Cardiac muscle cell (in vitro differentiated cells and primary cell): ENCODE measurements at regions not wholly inside any gene's neighbourhood (a gene's known extent, or its start where the extent isn't known, plus 50 kb on each side); places are given as distances from the start of the nearest gene placed in this dataset.

Experiments
- DNase-seq, 2 donors: peaks; one replicate each; pipeline versions ENCODE4 v3.0.0 to v3.0.0-alpha.2; 2010 to 2017; ENCODE audit warnings: low read depth in 1 of 2, low spot score in 1 of 2
- H3K27ac ChIP-seq: fragments of 200-600 bp; sonication (generic); 2 replicates; pipeline ENCODE4 v1.5.1; 2016
- H3K27me3 ChIP-seq: fragments of 200-600 bp; sonication (generic); 2 replicates; pipeline ENCODE4 v1.6.0; 2016; ENCODE audit warnings: control low read depth
- H3K36me3 ChIP-seq: fragments of 200-600 bp; sonication (generic); 2 replicates; pipeline ENCODE4 v1.5.1; 2016; ENCODE audit warnings: control low read depth
- H3K4me1 ChIP-seq: fragments of 200-600 bp; sonication (generic); 2 replicates; pipeline ENCODE4 v1.8.1; 2017; ENCODE audit warnings: low read depth, mild to moderate bottlenecking, mixed run types
- H3K4me3 ChIP-seq: fragments of 200-600 bp; sonication (generic); 2 replicates; pipeline ENCODE4 v1.5.1; 2016; ENCODE audit warnings: mild to moderate bottlenecking
- H3K9me3 ChIP-seq: fragments of 200-600 bp; sonication (generic); 2 replicates; pipeline ENCODE4 v1.5.1; 2017; ENCODE audit warnings: low read depth, mild to moderate bottlenecking, control low read depth
- TF ChIP-seq, protein P1 (sequence below): IDR thresholded peaks from 2 replicates; pipeline ENCODE4 v1.5.1; 2012; ENCODE audit warnings: low read depth, mild to moderate bottlenecking, low read length

DNA sequence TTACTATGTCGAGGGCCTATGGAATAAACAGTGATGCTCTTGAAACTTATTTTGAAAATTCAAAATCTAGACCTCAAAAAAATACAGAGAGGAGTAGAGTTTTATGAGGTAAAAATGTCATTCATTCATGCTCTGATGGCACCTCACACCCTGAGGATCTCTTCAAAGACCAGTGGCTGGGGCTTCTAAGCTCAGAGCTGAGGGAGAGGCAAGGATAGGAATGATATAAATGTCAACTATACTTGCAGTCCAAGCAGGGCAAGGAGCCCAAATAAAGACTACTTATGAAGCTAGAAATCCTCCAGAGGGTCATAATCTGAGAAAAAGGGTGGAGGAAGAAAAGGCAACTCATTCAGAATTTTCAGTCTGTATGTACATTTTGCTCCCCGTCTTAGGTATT lies 136.7 kb upstream of the CARMIL1 start:
- TF ChIP-seq, protein P1, sequence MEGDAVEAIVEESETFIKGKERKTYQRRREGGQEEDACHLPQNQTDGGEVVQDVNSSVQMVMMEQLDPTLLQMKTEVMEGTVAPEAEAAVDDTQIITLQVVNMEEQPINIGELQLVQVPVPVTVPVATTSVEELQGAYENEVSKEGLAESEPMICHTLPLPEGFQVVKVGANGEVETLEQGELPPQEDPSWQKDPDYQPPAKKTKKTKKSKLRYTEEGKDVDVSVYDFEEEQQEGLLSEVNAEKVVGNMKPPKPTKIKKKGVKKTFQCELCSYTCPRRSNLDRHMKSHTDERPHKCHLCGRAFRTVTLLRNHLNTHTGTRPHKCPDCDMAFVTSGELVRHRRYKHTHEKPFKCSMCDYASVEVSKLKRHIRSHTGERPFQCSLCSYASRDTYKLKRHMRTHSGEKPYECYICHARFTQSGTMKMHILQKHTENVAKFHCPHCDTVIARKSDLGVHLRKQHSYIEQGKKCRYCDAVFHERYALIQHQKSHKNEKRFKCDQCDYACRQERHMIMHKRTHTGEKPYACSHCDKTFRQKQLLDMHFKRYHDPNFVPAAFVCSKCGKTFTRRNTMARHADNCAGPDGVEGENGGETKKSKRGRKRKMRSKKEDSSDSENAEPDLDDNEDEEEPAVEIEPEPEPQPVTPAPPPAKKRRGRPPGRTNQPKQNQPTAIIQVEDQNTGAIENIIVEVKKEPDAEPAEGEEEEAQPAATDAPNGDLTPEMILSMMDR = no peak
- no peaks in the 10 kb centered on the region for H3K27me3 ChIP-seq
- H3K9me3 ChIP-seq = no peaks in the 10 kb centered on the region
- DNase-seq = no peak
- no peak overlapping the region for H3K4me3 ChIP-seq
- no peak overlapping the region for H3K27ac ChIP-seq
- no peaks in the 10 kb centered on the region for H3K4me1 ChIP-seq
- no peaks in the 10 kb centered on the region for H3K36me3 ChIP-seq

GRCh38 chr6:25144919-25145318 lies 134.3 kb upstream of the CARMIL1 start:
- no peaks in the 10 kb centered on the region for H3K27me3 ChIP-seq

GRCh38 chr6:25147223-25147622 lies 132.0 kb upstream of the CARMIL1 start:
- TF ChIP-seq, protein P1 = no peak
- Histone ChIP-seq H3K4me1 (no peaks in the 10 kb centered on the region), H3K9me3 (no peaks in the 10 kb centered on the region), H3K36me3 (no peaks in the 10 kb centered on the region), H3K27ac (no peak overlapping the region), H3K27me3 (no peaks in the 10 kb centered on the region), H3K4me3 (no peak overlapping the region)
- DNase-seq = no peak

More at GRCh38 chr6:25144919-25145318, 134.3 kb upstream of the CARMIL1 start:
- Histone ChIP-seq H3K27ac (no peak overlapping the region), H3K4me3 (no peak overlapping the region), H3K36me3 (no peaks in the 10 kb centered on the region), H3K4me1 (no peaks in the 10 kb centered on the region), H3K9me3 (no peaks in the 10 kb centered on the region)
- DNase-seq = no peak
- TF ChIP-seq, protein P1 = no peak

DNA sequence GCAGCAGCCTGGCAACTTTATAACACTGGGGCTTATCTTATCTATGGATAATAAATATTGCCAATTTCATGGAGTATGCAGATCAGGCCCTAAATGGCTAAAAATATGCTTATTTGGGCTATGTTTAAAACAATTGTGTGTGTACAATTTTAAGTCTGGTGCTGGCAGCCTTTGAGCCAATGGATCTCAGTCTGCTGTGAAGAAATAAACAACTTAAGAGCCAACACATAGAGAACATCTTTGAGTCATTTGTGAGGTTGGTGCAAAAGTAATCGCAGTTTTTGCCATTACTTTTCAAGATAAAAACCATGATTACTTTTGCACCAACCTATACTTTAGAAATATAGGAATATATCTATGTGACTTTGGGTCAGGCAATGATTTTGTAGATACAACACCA lies 129.1 kb upstream of the CARMIL1 start:
- Histone ChIP-seq H3K9me3 (no peaks in the 10 kb centered on the region), H3K27ac (no peak overlapping the region), H3K4me3 (no peak overlapping the region), H3K27me3 (no peaks in the 10 kb centered on the region), H3K4me1 (no peaks in the 10 kb centered on the region), H3K36me3 (no peaks in the 10 kb centered on the region)
- no peak for DNase-seq
- TF ChIP-seq, protein P1 = no peak

DNA sequence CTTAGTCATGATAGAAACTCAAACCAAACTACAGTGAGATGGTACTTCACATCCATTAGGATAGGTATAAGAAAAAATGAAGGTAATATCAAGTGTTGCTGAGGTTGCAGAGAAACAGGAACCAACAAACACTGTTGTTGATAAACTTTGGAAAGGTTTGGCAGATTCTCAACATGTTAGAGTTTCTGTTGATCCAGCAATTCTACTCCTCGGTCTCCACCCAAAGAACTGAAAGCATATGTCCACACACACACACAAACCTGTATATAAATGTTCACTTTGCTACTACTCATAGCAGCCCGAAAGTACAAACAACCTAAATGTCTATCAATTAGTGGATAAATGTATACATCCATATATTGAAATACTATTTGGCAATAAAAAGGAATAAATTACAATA lies 128.3 kb upstream of the CARMIL1 start:
- no peaks in the 10 kb centered on the region for H3K9me3 ChIP-seq
- H3K36me3 ChIP-seq = no peaks in the 10 kb centered on the region
- no peaks in the 10 kb centered on the region for H3K27me3 ChIP-seq
- no peak overlapping the region for H3K27ac ChIP-seq
- H3K4me3 ChIP-seq = no peak overlapping the region
- no peaks in the 10 kb centered on the region for H3K4me1 ChIP-seq
- TF ChIP-seq, protein P1 = no peak
- DNase-seq = no peak

- H3K4me1 ChIP-seq = no peaks in the 10 kb centered on the region
- no peaks in the 10 kb centered on the region for H3K9me3 ChIP-seq
- H3K36me3 ChIP-seq = no peaks in the 10 kb centered on the region
- no peak overlapping the region for H3K27ac ChIP-seq
- TF ChIP-seq, protein P1 = no peak
- no peak overlapping the region for H3K4me3 ChIP-seq
- H3K27me3 ChIP-seq = no peaks in the 10 kb centered on the region
- no peak for DNase-seq
Observed at GRCh38 chr6:25153079-25153478, 126.1 kb upstream of the CARMIL1 start.
